ENCODE measurements at regions not wholly inside any gene's neighbourhood (a gene's known extent, or its start where the extent isn't known, plus 50 kb on each side); places are given as distances from the start of the nearest gene placed in this dataset.
"Not testable (repeated sequence)": the region's sequence is repeated elsewhere in the genome, so short reads cannot be mapped to it uniquely, and the experiment has no call there.

- TF ChIP-seq Cebpa-rat (IDR thresholded peaks at IDR 0.05): no peak
- no peaks in the 10 kb centered on the region for H4K20me1 ChIP-seq
- no peak overlapping the region for H3K9ac ChIP-seq
- H3K4me2 ChIP-seq: no peak overlapping the region
- H3K9me3 ChIP-seq: no peaks in the 10 kb centered on the region
- no peak overlapping the region for H3K27ac ChIP-seq
- H3K36me3 ChIP-seq: no peaks in the 10 kb centered on the region
- no peak overlapping the region for H3K4me3 ChIP-seq
- peaks cover 4% of the 10 kb centered on the region; the same call in 1 of the 2 replicates for H3K4me1 ChIP-seq
- no peaks in the 10 kb centered on the region for H3K27me3 ChIP-seq
These were observed 534.7 kb downstream of the RPS29 start for GRCh38 chr14:49051328-49052060.

- H3K4me3 ChIP-seq: no peak overlapping the region
- H3K27me3 ChIP-seq: no peaks in the 10 kb centered on the region
- H3K27ac ChIP-seq: no peak overlapping the region
- no peaks in the 10 kb centered on the region for H3K9me3 ChIP-seq
- H3K36me3 ChIP-seq: no peaks in the 10 kb centered on the region
- H3K9ac ChIP-seq: no peak overlapping the region
- H3K4me1 ChIP-seq: peaks cover 4% of the 10 kb centered on the region; the same call in 1 of the 2 replicates
- no peak for TF ChIP-seq Cebpa-rat (IDR thresholded peaks at IDR 0.05)
- H4K20me1 ChIP-seq: no peaks in the 10 kb centered on the region
- no peak overlapping the region for H3K4me2 ChIP-seq
These were observed 535.4 kb downstream of the RPS29 start for GRCh38 chr14:49050822-49051221.

GRCh38 chr14:49049711-49050110 lies 536.5 kb downstream of the RPS29 start:
- Histone ChIP-seq H3K4me3 (no peak overlapping the region), H4K20me1 (no peaks in the 10 kb centered on the region), H3K4me2 (no peak overlapping the region), H3K27ac (no peak overlapping the region), H3K27me3 (no peaks in the 10 kb centered on the region), H3K36me3 (no peaks in the 10 kb centered on the region), H3K9ac (no peak overlapping the region), H3K9me3 (no peaks in the 10 kb centered on the region), H3K4me1 (peaks cover 4% of the 10 kb centered on the region; the same call in 1 of the 2 replicates)
- no peak for TF ChIP-seq Cebpa-rat (IDR thresholded peaks at IDR 0.05)

- Histone ChIP-seq H3K27ac (no peak overlapping the region), H3K4me3 (no peak overlapping the region), H3K9ac (no peak overlapping the region)
These were observed 541.2 kb downstream of the RPS29 start for GRCh38 chr14:49044981-49045380.

GRCh38 chr14:49036984-49037516 lies 549.1 kb downstream of the RPS29 start:
- no peak overlapping the region for H3K9ac ChIP-seq
- H3K4me1 ChIP-seq: peaks cover 16% of the 10 kb centered on the region; the same call in 1 of the 2 replicates
- no peaks in the 10 kb centered on the region for H3K36me3 ChIP-seq
- no peaks in the 10 kb centered on the region for H4K20me1 ChIP-seq
- no peak for TF ChIP-seq Cebpa-rat (IDR thresholded peaks at IDR 0.05)
- no peak overlapping the region; the same call in 1 of the 2 replicates for H3K27ac ChIP-seq
- no peaks in the 10 kb centered on the region for H3K27me3 ChIP-seq
- H3K4me2 ChIP-seq: no peak overlapping the region
- no peak overlapping the region for H3K4me3 ChIP-seq
- peaks cover 9% of the 10 kb centered on the region; the same call in 1 of the 2 replicates for H3K9me3 ChIP-seq

More at GRCh38 chr14:49044981-49045380, 541.2 kb downstream of the RPS29 start:
- H3K36me3 ChIP-seq: no peaks in the 10 kb centered on the region
- no peaks in the 10 kb centered on the region; the same call in 1 of the 2 replicates for H3K4me1 ChIP-seq
- no peak for TF ChIP-seq Cebpa-rat (IDR thresholded peaks at IDR 0.05)
- no peaks in the 10 kb centered on the region for H3K27me3 ChIP-seq
- H4K20me1 ChIP-seq: no peaks in the 10 kb centered on the region
- no peak overlapping the region for H3K4me2 ChIP-seq
- H3K9me3 ChIP-seq: peaks cover 3% of the 10 kb centered on the region; the same call in 1 of the 2 replicates

GRCh38 chr14:49036266-49036665 lies 549.9 kb downstream of the RPS29 start:
- Histone ChIP-seq H3K4me3 (no peak overlapping the region), H3K4me2 (no peak overlapping the region), H3K9me3 (peaks cover 9% of the 10 kb centered on the region; the same call in 1 of the 2 replicates), H3K36me3 (no peaks in the 10 kb centered on the region), H3K4me1 (peaks cover 16% of the 10 kb centered on the region; the same call in 1 of the 2 replicates), H3K9ac (no peak overlapping the region), H3K27me3 (no peaks in the 10 kb centered on the region), H3K27ac (no peak overlapping the region), H4K20me1 (no peaks in the 10 kb centered on the region)
- TF ChIP-seq Cebpa-rat (IDR thresholded peaks at IDR 0.05): no peak

- Histone ChIP-seq H3K27me3 (no peaks in the 10 kb centered on the region), H3K9me3 (peaks cover under 1% of the 10 kb centered on the region; the same call in 1 of the 2 replicates), H3K9ac (no peak overlapping the region), H3K4me2 (no peak overlapping the region), H3K27ac (no peak overlapping the region), H3K4me1 (0 out of 2 replicates have a peak, but pooled peaks cover 4% of the 10 kb centered on the region), H4K20me1 (no peaks in the 10 kb centered on the region), H3K36me3 (no peaks in the 10 kb centered on the region), H3K4me3 (no peak overlapping the region)
- no peak for TF ChIP-seq Cebpa-rat (IDR thresholded peaks at IDR 0.05)
These were observed 553.0 kb downstream of the RPS29 start for GRCh38 chr14:49033131-49033530.

GRCh38 chr14:49031710-49032109 lies 554.5 kb downstream of the RPS29 start:
- not testable (repeated sequence) for H3K4me2 ChIP-seq, H3K36me3 ChIP-seq, H4K20me1 ChIP-seq, H3K9ac ChIP-seq, H3K27ac ChIP-seq, H3K27me3 ChIP-seq, H3K4me3 ChIP-seq, H3K4me1 ChIP-seq
- H3K9me3 ChIP-seq: peaks cover 15% of the 10 kb centered on the region

- Histone ChIP-seq H3K27ac (peak overlapping the region; percentile 90), H3K27me3 (no peaks in the 10 kb centered on the region), H4K20me1 (no peaks in the 10 kb centered on the region), H3K4me3 (peak overlapping the region; percentile 48; the same call in 1 of the 2 replicates), H3K4me1 (peaks cover 69% of the 10 kb centered on the region), H3K9me3 (peaks cover 8% of the 10 kb centered on the region; the same call in 1 of the 2 replicates), H3K36me3 (no peaks in the 10 kb centered on the region), H3K4me2 (peak overlapping the region; percentile 81), H3K9ac (peak overlapping the region; percentile 67)
- no peak for TF ChIP-seq Cebpa-rat (IDR thresholded peaks at IDR 0.05)
These were observed 566.6 kb downstream of the RPS29 start for GRCh38 chr14:49019467-49020115.

- no peaks in the 10 kb centered on the region for H3K36me3 ChIP-seq
- peak overlapping the region; percentile 81 for H3K4me2 ChIP-seq
These were observed 568.7 kb downstream of the RPS29 start for GRCh38 chr14:49017447-49017846.

More at GRCh38 chr14:49017447-49017846, 568.7 kb downstream of the RPS29 start:
- TF ChIP-seq Cebpa-rat (IDR thresholded peaks at IDR 0.05): no peak
- Histone ChIP-seq H3K9me3 (peaks cover 7% of the 10 kb centered on the region), H3K4me3 (no peak overlapping the region), H3K27ac (peak overlapping the region; percentile 90), H3K27me3 (no peaks in the 10 kb centered on the region), H3K4me1 (peaks cover 79% of the 10 kb centered on the region), H3K9ac (no peak overlapping the region), H4K20me1 (no peaks in the 10 kb centered on the region)
